ENCODE measurements at regions not wholly inside any gene's neighbourhood (a gene's known extent, or its start where the extent isn't known, plus 50 kb on each side); places are given as distances from the start of the nearest gene placed in this dataset.

DNA sequence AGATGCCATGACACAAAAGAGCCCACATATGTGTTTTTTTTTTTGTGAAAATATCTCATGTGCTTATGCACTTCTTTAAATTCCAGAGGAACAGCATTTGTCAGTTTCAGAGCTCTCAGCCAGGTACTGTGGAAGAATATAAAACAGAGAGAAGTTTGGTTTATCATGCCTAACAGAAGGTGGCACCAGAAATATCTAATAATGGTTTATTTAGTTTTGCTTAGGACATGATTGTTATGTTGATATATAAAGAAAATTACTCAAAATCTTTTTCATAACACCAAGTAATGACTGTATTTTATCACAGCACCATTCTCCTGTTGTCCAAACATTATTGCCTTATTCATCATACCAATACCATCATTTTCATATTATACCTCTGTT is 455.6 kb upstream of the ACTBL2 start:
- H3K27me3 Mint-ChIP-seq (ENCODE audit: unreplicated experiment) = no peaks in the 10 kb centered on the region
- no peaks in the 10 kb centered on the region for H3K36me3 Mint-ChIP-seq (ENCODE audit: insufficient read depth, unreplicated experiment)
- H3K27ac Mint-ChIP-seq (ENCODE audit: unreplicated experiment) = no peak overlapping the region
- H3K4me3 Mint-ChIP-seq (ENCODE audit: low read depth, unreplicated experiment) = no peak overlapping the region
- no peaks in the 10 kb centered on the region for H3K4me1 Mint-ChIP-seq (ENCODE audit: low read depth, unreplicated experiment)
- intact Hi-C loops (cut with micrococcal nuclease; ENCODE audit: unreplicated experiment) = no loop called here
- TF ChIP-seq, protein P1, sequence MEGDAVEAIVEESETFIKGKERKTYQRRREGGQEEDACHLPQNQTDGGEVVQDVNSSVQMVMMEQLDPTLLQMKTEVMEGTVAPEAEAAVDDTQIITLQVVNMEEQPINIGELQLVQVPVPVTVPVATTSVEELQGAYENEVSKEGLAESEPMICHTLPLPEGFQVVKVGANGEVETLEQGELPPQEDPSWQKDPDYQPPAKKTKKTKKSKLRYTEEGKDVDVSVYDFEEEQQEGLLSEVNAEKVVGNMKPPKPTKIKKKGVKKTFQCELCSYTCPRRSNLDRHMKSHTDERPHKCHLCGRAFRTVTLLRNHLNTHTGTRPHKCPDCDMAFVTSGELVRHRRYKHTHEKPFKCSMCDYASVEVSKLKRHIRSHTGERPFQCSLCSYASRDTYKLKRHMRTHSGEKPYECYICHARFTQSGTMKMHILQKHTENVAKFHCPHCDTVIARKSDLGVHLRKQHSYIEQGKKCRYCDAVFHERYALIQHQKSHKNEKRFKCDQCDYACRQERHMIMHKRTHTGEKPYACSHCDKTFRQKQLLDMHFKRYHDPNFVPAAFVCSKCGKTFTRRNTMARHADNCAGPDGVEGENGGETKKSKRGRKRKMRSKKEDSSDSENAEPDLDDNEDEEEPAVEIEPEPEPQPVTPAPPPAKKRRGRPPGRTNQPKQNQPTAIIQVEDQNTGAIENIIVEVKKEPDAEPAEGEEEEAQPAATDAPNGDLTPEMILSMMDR (IDR thresholded peaks at IDR 0.05; ENCODE audit: unreplicated experiment) = no peak
- BruUV-seq (replicated peaks) = no TSS peak
- H3K9me3 Mint-ChIP-seq (ENCODE audit: low read depth, unreplicated experiment) = peaks cover 3% of the 10 kb centered on the region
- DNase-seq = no peak
- CTCF ChIA-PET = no interaction called here

DNA sequence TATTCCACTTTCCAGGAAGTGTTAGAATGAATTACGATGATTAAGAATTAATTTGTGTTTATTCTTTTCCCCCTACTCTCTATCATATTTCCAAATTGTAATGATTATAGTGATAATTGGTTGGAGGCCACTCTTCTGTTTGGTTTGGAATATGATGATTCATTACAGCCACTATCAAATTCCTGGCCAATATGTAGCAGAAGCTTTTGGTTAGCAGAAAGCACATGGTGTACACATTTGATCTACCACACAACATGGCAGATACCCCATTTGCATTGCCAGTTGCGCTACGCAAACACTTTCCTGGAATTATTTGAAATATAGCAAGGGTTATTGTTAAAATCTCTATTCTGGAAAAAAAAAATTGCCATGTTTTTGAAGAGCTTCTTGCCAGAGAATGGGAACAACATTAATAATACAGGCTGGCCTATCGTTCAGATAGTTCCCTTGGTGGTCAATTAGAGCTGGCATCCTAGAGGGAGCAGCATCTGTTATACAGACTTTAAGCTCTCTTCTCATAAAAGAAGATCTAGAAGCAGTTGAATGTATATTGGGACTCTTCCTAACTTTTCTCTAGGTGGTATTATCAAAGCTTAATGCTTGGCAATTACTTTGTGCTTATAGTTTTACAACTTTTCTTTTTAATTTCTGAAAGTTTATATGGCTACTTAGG is 455.0 kb upstream of the ACTBL2 start:
- Mint-ChIP-seq H3K4me1 (ENCODE audit: low read depth, unreplicated experiment) (no peaks in the 10 kb centered on the region), H3K27me3 (ENCODE audit: unreplicated experiment) (no peaks in the 10 kb centered on the region), H3K4me3 (ENCODE audit: low read depth, unreplicated experiment) (no peak overlapping the region), H3K36me3 (ENCODE audit: insufficient read depth, unreplicated experiment) (no peaks in the 10 kb centered on the region), H3K9me3 (ENCODE audit: low read depth, unreplicated experiment) (peaks cover 3% of the 10 kb centered on the region), H3K27ac (ENCODE audit: unreplicated experiment) (no peak overlapping the region)
- TF ChIP-seq, protein P1 (IDR thresholded peaks at IDR 0.05; ENCODE audit: unreplicated experiment) = no peak
- intact Hi-C loops (cut with micrococcal nuclease; ENCODE audit: unreplicated experiment) = no loop called here
- CTCF ChIA-PET = no interaction called here
- BruUV-seq (replicated peaks) = no TSS peak
- DNase-seq = no peak

DNA sequence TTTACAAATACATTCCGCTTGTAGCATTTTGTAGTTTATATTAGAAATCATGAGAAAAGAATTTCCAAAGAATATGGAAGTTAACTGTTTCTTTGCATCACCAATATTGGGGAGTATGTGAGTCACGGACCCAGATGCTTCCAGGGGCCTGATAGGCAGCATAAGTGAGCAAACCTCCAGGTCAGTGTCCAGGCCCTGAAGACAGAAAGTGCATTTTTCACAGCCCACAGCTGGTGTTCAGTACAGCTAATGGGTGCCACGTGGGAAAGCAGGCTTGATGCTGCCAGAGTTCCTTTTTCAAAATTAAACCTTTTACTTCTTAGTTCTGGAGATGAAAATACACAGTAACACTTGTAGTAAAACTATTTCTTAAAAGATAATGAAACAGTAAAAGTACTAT is 454.4 kb upstream of the ACTBL2 start:
- TF ChIP-seq, protein P1 (IDR thresholded peaks at IDR 0.05; ENCODE audit: unreplicated experiment) = no peak
- intact Hi-C loops (cut with micrococcal nuclease; ENCODE audit: unreplicated experiment) = no loop called here
- Mint-ChIP-seq H3K27me3 (ENCODE audit: unreplicated experiment) (no peaks in the 10 kb centered on the region), H3K9me3 (ENCODE audit: low read depth, unreplicated experiment) (peaks cover 3% of the 10 kb centered on the region), H3K27ac (ENCODE audit: unreplicated experiment) (no peak overlapping the region), H3K36me3 (ENCODE audit: insufficient read depth, unreplicated experiment) (no peaks in the 10 kb centered on the region), H3K4me1 (ENCODE audit: low read depth, unreplicated experiment) (no peaks in the 10 kb centered on the region), H3K4me3 (ENCODE audit: low read depth, unreplicated experiment) (no peak overlapping the region)
- DNase-seq = no peak
- CTCF ChIA-PET = no interaction called here
- BruUV-seq (replicated peaks) = no TSS peak

DNA sequence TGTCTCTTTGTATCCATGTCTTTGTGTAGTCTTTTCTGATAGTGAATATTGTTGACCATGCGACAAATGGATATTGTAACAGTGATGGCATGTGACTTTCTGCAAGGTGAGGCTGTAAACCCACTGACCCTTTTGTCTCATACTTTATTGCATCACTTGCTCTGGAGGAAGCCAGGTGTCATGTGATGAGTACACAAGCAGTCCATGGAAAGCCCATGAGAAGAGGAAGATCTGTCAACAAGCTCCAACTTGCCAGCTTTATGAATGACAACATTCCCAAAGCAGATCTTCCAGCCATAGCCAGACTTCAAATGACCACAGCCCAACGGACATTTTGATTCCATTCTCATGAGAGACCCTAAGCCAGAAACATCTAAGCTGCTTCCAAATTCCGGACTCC is 450.1 kb upstream of the ACTBL2 start:
- intact Hi-C loops (cut with micrococcal nuclease; ENCODE audit: unreplicated experiment) = no loop called here
- Mint-ChIP-seq H3K27ac (ENCODE audit: unreplicated experiment) (no peak overlapping the region), H3K4me1 (ENCODE audit: low read depth, unreplicated experiment) (no peaks in the 10 kb centered on the region), H3K36me3 (ENCODE audit: insufficient read depth, unreplicated experiment) (no peaks in the 10 kb centered on the region), H3K4me3 (ENCODE audit: low read depth, unreplicated experiment) (no peak overlapping the region), H3K27me3 (ENCODE audit: unreplicated experiment) (no peaks in the 10 kb centered on the region), H3K9me3 (ENCODE audit: low read depth, unreplicated experiment) (no peaks in the 10 kb centered on the region)
- no TSS peak for BruUV-seq (replicated peaks)
- no peak for DNase-seq
- TF ChIP-seq, protein P1 (IDR thresholded peaks at IDR 0.05; ENCODE audit: unreplicated experiment) = no peak
- CTCF ChIA-PET = interaction anchor here (0.6 kb wide), 1 partner anchor 348 kb away, joined by 3 read pairs; no protein-coding TSS in a partner anchor
